ENCODE measurements at regions not wholly inside any gene's neighbourhood (a gene's known extent, or its start where the extent isn't known, plus 50 kb on each side); places are given as distances from the start of the nearest gene placed in this dataset.

DNA sequence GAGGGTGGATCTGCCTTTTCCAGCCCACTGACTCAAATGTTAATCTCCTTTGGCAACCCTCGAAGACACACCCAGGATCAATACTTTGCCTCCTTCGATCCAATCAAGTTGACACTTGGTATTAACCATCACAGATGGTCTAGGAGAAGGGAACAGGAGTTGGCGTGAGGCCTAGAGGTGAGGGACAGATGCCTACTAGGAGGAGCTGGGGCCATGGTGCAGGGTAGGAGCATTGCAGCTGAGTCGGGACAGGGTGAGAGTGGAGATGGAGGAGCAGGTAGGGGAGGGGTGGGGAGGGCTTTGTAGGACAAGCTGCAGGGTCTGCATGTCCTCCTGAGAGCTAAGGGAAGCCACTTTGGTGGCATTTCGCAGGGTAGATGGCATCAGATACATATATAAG is 140.0 kb downstream of the VAPA start:
- H3K4me1 ChIP-seq: peaks cover 4 to 29% of the 10 kb centered on the region in 2 donors
- H3K36me3 ChIP-seq: no peaks in the 10 kb centered on the region
- TF ChIP-seq, protein P1, sequence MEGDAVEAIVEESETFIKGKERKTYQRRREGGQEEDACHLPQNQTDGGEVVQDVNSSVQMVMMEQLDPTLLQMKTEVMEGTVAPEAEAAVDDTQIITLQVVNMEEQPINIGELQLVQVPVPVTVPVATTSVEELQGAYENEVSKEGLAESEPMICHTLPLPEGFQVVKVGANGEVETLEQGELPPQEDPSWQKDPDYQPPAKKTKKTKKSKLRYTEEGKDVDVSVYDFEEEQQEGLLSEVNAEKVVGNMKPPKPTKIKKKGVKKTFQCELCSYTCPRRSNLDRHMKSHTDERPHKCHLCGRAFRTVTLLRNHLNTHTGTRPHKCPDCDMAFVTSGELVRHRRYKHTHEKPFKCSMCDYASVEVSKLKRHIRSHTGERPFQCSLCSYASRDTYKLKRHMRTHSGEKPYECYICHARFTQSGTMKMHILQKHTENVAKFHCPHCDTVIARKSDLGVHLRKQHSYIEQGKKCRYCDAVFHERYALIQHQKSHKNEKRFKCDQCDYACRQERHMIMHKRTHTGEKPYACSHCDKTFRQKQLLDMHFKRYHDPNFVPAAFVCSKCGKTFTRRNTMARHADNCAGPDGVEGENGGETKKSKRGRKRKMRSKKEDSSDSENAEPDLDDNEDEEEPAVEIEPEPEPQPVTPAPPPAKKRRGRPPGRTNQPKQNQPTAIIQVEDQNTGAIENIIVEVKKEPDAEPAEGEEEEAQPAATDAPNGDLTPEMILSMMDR (IDR thresholded peaks at IDR 0.05): no peak
- DNase-seq (ENCODE audit: low spot score in 2 of 2): no peak
- H3K4me3 ChIP-seq: no peak overlapping the region
- no peaks in the 10 kb centered on the region for H3K27me3 ChIP-seq
- intact Hi-C loops (cut with DNase I): loop anchor here (5.0 kb wide), 1 partner anchor 78 kb away; no protein-coding TSS in a partner anchor
- H3K27ac ChIP-seq: no peak overlapping the region
- H3K9me3 ChIP-seq: no peaks in the 10 kb centered on the region

DNA sequence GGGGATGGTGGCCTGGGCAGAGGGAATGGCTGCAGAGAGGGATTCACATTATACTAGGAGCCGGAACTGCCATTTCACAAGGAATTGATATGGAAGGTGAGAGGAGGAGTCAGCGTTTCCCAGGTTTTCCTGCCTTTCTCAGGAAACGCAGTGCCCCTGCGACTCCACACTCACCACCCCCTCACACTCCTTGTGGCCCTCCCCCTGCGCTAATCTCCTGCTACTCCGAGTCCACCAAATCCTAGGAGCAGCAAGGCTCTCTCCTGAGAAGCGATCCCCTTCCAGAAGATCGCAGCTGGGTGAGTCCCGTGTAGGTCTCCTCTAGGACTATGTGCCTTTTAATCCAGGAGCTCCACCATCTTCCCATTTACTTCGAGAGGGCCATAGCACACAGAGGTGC is 140.6 kb downstream of the VAPA start:
- no peaks in the 10 kb centered on the region for H3K36me3 ChIP-seq
- no peaks in the 10 kb centered on the region for H3K27me3 ChIP-seq
- TF ChIP-seq, protein P1 (IDR thresholded peaks at IDR 0.05): no peak
- H3K4me3 ChIP-seq: no peak overlapping the region
- no peak overlapping the region for H3K27ac ChIP-seq
- no peaks in the 10 kb centered on the region for H3K9me3 ChIP-seq
- H3K4me1 ChIP-seq: peaks cover 4 to 29% of the 10 kb centered on the region in 2 donors
- no peak for DNase-seq (ENCODE audit: low spot score in 2 of 2)
- intact Hi-C loops (cut with DNase I): loop anchor here (5.0 kb wide), 1 partner anchor 78 kb away; no protein-coding TSS in a partner anchor

DNA sequence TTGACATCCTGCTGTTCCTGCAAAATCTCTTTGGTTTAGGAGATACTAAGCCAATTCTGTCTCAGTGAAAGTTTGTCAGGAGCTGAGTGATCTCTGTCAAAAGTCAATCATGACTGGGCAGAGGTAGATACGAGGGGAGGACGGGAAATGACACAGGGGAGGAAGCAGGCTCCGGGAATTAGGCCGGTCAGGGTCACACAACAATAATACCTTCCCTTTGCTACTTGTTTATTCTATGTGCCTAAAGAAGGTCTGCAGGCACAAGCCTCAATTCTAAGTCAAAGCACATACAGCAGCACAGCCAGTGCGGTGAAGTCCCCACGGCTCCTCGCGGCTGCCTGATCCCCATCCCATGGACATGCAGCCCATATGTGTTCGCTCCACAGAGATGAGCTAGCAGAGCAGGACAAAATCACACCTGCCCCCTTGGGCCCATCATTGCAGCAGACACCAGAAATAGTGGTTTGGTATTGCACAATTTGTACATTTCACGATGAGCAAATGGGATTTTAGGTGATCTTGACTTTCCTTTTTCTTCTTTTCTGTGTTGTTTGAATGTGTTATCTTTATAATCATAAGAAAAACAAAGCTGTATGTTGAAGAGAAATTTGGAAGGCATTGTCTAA is 141.4 kb downstream of the VAPA start:
- DNase-seq (ENCODE audit: low spot score in 2 of 2): no peak
- Histone ChIP-seq H3K4me3 (no peak overlapping the region), H3K9me3 (no peaks in the 10 kb centered on the region), H3K4me1 (peaks cover 4 to 29% of the 10 kb centered on the region in 2 donors), H3K36me3 (no peaks in the 10 kb centered on the region), H3K27ac (no peak overlapping the region), H3K27me3 (no peaks in the 10 kb centered on the region)
- TF ChIP-seq, protein P1 (IDR thresholded peaks at IDR 0.05): no peak
- intact Hi-C loops (cut with DNase I): no loop called here

GRCh38 chr18:10056506-10056905 is 142.7 kb downstream of the VAPA start:
- no peaks in the 10 kb centered on the region for H3K27me3 ChIP-seq
- H3K9me3 ChIP-seq: no peaks in the 10 kb centered on the region
- no peak overlapping the region for H3K4me3 ChIP-seq
- intact Hi-C loops (cut with DNase I): no loop called here
- TF ChIP-seq, protein P1 (IDR thresholded peaks at IDR 0.05): no peak
- H3K4me1 ChIP-seq: peaks cover 4 to 22% of the 10 kb centered on the region in 2 donors
- no peak overlapping the region for H3K27ac ChIP-seq
- no peak for DNase-seq (ENCODE audit: low spot score in 2 of 2)
- no peaks in the 10 kb centered on the region for H3K36me3 ChIP-seq

DNA sequence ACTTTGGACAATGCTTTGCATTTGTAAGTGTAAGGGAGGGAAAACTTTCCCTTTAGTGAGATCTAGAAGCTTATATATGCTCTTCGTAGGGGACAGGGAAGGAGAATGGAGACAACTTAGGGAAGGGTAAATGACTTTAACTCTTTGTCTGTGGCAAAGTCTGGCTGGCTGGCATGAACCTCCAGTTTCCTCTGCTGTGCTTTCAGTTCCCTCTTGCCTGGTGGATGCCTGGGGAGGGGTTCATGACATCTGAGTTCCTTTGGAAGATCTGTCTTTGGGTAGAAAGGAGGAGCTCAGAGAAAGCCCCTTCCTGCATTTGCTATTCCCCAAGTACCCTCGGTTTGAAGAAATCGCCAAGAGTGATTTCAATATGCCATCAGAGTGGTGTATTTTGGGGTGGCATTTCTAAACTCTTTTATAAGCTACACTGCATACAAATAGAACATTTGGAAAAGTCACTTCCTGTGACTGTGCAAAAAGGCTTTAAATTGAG is 143.6 kb downstream of the VAPA start:
- Histone ChIP-seq H3K27ac (peak overlapping the region in 1 of 2 donors; percentile 40), H3K9me3 (no peaks in the 10 kb centered on the region), H3K27me3 (no peaks in the 10 kb centered on the region), H3K4me1 (peaks cover 4 to 17% of the 10 kb centered on the region in 2 donors), H3K36me3 (no peaks in the 10 kb centered on the region), H3K4me3 (no peak overlapping the region)
- TF ChIP-seq, protein P1 (IDR thresholded peaks at IDR 0.05): no peak
- intact Hi-C loops (cut with DNase I): no loop called here
- DNase-seq (ENCODE audit: low spot score in 2 of 2): no peak
